ENCODE measurements at regions not wholly inside any gene's neighbourhood (a gene's known extent, or its start where the extent isn't known, plus 50 kb on each side); places are given as distances from the start of the nearest gene placed in this dataset.

DNA sequence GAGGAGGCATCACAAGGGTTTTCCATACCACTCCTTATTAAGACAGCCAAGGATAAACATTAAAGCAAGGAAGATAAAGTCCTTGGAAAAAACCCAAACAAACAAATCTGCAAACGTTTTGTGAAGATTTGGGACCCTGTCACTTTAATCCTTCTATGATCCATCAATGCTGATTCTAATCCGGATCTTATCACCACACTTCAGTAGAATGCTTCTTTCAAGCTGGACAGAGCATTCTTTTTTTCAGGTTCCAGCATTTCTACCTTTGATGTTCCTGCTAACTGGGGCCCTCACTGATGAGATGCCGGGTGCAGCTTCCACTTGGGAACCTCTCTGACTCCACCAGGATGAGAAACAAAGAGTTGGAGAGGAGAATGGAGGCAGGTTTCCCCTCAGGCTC lies 132.8 kb upstream of the SHB start:
- TF ChIP-seq EZH2 (IDR thresholded peaks at IDR 0.05; ENCODE audit: borderline replicate concordance, low read depth, low read length, severe bottlenecking) (no peak), CTCF (IDR thresholded peaks at IDR 0.05; ENCODE audit: borderline replicate concordance, extremely low read depth, low read length, poor library complexity, severe bottlenecking) (no peak)

Data from DND-41 (cell line).